ENCODE measurements at regions not wholly inside any gene's neighbourhood (a gene's known extent, or its start where the extent isn't known, plus 50 kb on each side); places are given as distances from the start of the nearest gene placed in this dataset.

GRCh38 chrX:110472265-110472664 is 113.6 kb downstream of the RTL9 start:
- TF ChIP-seq CTCF (IDR thresholded peaks at IDR 0.05), result no peak
- TF ChIP-seq POLR2A (IDR thresholded peaks at IDR 0.05), result no peak

Data from adrenal gland (tissue), 5 donors.